ENCODE measurements at regions not wholly inside any gene's neighbourhood (a gene's known extent, or its start where the extent isn't known, plus 50 kb on each side); places are given as distances from the start of the nearest gene placed in this dataset.
"Not testable (repeated sequence)": the region's sequence is repeated elsewhere in the genome, so short reads cannot be mapped to it uniquely, and the experiment has no call there.

- not testable (repeated sequence) for TF ChIP-seq POLR2A, CTCF (IDR thresholded peaks at IDR 0.05)
Observed at GRCh38 chr16:21347538-21347937, 69.4 kb upstream of the CRYM start.
